ENCODE measurements at regions not wholly inside any gene's neighbourhood (a gene's known extent, or its start where the extent isn't known, plus 50 kb on each side); places are given as distances from the start of the nearest gene placed in this dataset.

DNA sequence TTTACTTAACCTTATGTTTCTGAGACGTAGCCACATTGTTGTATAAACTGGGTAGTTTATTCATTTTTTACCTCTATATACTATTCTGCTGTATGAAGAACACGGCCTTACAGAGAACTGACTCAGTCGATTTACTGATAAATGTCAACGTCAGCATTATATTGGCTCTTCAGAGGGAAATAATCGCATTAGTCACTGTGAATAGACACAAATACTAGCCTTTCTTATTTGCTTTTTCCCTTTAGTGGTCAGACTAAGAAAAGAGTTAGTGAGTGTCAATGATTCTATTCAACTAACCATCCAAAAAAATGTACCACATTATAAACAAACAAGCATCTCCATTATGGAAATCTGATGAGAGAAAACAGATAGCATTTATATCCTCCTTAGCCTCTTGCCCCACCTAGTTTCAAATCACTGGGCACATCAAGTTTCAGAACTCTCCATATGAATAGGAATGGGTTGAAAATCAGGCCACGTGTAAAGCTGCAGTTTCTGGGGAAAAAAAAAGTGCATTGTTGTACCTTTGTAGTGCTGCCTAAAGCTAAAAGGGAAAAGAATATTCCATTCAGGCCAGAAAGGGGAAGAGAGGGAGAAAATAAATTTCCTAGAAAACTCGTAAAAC is 146.7 kb upstream of the VCX3A start:
- no peak for TF ChIP-seq POLR2AphosphoS5 (IDR thresholded peaks at IDR 0.05; ENCODE audit: low read depth)
- TF ChIP-seq, protein P1, sequence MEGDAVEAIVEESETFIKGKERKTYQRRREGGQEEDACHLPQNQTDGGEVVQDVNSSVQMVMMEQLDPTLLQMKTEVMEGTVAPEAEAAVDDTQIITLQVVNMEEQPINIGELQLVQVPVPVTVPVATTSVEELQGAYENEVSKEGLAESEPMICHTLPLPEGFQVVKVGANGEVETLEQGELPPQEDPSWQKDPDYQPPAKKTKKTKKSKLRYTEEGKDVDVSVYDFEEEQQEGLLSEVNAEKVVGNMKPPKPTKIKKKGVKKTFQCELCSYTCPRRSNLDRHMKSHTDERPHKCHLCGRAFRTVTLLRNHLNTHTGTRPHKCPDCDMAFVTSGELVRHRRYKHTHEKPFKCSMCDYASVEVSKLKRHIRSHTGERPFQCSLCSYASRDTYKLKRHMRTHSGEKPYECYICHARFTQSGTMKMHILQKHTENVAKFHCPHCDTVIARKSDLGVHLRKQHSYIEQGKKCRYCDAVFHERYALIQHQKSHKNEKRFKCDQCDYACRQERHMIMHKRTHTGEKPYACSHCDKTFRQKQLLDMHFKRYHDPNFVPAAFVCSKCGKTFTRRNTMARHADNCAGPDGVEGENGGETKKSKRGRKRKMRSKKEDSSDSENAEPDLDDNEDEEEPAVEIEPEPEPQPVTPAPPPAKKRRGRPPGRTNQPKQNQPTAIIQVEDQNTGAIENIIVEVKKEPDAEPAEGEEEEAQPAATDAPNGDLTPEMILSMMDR (IDR thresholded peaks at IDR 0.05; ENCODE audit: insufficient read depth, low read length) = no peak
